KG1 (cell line): ENCODE measurements at regions not wholly inside any gene's neighbourhood (a gene's known extent, or its start where the extent isn't known, plus 50 kb on each side); places are given as distances from the start of the nearest gene placed in this dataset.
"Not testable (repeated sequence)": the region's sequence is repeated elsewhere in the genome, so short reads cannot be mapped to it uniquely, and the experiment has no call there.

Source experiments
- DNase-seq: peaks from one replicate; lab custom pipeline; 2025; lab: John Stamatoyannopoulos, UW

DNA sequence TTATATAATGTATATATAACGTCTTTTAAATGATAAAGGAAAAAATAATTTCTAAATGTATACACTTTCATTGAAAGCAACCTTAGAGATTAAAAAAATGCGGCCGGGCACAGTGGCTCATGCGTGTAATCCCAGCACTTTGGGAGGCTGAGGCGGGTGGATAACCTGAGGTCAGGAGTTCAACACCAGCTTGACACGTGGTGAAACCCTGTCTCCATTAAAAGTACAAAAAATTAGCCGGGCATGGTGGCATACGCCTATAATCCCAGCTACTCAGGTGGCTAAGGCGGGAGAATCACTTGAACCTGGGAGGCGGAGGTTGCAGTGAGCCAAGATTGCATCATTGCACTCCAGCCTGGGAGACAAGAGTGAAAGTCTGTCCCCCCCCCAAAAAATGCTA lies 303.7 kb upstream of the ZC3H15 start:
- not testable (repeated sequence) for DNase-seq

DNA sequence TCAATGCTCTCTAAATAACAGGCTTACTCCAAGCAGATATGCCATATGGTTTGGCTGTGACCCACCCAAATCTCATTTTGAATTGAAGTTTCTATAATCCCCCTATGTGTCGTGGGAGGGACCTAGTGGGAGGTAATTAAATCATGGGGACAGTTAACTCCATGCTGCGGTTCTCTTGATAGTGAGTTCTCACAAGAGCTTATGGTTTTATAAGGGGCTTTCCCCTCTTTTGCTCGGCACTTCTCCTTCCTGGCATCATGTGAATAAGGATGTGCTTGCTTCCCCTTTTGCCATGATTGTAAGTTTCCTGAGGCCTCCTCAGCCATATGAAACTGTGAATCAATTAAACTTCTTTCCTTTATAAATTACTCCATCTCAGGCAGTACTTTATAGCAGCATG lies 302.7 kb upstream of the ZC3H15 start:
- no peak for DNase-seq

DNA sequence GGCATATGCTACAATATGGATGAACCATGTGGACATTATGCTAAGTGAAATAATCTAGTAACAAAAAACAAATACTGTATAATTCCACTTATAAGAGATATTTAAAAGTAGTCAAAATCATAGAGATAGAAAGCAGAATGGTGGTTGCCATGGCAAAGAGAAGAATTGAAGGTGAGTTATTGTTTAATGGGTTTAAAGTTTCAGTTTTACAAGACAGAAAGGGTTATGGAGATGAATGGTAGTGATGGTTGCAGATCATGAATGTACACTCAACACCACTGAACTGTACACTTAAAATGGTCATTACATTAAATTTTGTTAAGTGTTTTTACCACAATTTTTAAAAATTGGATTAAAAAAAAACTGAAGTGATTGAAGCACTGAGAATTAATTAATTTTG lies 298.2 kb upstream of the ZC3H15 start:
- no peak for DNase-seq

DNA sequence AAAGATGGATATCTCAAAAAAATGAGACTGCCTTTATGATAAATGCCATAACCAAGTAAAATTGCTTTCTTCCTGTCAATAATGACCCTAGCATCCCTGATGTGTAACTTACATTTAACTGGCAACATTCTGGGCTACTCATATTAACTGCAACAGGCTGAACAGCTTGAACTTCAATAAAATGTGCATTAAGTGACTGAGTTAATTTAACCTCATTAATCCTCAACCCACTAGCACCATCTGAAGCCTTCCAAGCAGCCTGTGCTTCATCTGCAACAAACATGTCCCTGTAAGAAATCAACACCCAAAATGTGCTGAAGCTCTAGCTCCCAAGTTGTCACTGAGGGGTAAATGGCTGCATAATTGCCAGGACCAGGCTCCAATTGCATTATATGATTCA lies 296.2 kb upstream of the ZC3H15 start:
- DNase-seq, result no peak

DNA sequence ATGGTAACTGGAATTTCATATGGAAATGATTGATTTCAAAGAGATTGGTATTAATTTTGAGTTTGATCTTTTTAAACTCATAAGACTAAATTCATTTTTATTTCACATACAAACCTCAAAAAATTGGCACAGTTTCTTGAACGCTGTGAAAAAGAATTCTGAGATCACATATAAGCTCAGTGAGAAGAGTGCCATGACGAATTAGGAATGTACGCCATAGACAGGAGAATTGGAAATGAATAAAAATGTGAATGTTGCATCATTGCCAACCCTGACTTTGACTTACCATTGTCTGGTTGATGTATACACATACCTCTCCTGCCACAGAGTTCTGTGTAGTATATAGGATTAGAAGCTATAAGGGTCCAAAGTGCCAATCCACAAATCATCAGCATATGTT lies 290.4 kb upstream of the ZC3H15 start:
- DNase-seq, result no peak

DNA sequence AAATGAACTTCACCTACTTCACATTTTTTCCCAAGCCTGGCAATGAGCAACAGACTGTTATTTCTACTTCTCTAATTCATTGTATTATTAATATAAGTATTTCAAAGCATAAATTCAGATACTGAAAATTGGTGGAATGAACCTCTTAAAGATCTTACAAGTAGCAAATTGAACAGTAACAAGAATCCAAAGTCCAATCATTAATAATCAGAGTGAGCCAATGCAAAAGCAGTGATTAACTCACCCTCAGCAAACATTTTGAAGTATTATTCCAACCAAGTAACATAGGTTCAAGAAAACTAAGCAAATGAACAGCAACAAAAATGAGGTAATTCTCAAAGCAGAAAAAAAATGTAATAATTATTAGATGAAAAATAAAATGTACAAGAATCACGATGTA lies 288.1 kb upstream of the ZC3H15 start:
- no peak for DNase-seq

DNA sequence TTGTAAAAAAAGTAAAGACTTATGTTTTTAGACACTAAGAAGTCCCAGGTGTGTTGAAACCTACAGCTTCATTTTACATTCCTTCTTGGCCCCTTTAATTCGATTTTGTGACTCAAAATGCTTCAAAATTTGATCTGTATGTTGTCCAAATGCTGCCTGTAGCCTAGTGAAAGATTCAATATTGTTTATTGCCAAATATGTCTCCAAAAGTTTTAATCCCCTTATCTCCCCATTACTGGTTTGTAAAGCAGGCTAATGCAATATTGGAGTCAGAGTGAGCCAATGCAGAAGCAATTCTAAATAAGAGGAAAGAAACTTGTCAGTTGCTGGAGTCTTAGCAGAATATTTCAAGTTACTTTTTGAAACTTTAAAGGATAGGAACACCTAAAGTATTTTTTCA lies 287.0 kb upstream of the ZC3H15 start:
- no peak for DNase-seq

DNA sequence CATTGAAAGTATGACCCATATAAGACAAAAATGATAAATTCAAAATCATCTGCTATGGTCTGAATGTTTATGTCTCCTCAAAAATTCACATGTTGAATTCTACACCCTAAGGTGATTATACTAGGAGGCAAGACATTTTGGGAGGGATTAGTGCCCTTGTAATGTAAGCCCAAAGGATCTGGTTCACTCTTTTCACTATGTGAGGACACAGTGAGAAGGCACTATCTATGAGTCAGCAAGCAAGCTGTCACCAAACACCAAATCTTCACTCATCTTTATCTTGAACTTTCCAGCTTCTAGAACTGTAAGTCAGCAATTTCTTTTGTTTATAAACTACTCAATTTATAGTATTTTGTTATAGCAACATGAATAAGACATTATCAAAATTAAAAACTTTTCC lies 284.7 kb upstream of the ZC3H15 start:
- DNase-seq, result no peak

DNA sequence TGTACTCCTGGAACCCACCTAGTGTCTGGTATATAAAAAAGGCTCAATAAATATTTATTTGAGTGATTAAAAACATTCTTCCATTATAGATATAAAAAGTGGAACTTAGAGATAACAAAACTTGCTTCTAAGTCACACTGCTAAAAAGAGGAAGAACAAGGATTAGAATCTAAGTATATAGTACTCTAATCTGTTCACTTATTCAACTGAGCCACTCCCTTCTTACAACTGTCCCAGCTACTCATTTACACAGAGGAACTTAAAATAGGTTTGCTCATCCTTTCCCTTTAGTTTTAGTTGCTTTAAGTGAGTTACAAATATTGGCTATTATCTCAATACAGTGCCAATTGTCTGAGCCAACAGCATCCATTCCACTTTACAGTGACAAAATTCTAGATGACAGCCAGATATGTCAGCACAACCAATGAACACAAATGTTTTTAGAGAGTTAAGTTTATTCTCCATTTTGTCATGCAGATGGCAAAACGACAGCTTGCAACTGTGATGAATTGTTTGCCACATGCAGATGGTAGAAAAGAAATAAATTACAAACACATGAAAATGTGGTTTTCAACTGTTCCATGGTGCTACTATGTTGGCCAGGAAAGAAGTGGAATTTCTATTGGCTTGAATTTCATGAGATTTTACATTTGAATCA lies 280.7 kb upstream of the ZC3H15 start:
- DNase-seq, result no peak

DNA sequence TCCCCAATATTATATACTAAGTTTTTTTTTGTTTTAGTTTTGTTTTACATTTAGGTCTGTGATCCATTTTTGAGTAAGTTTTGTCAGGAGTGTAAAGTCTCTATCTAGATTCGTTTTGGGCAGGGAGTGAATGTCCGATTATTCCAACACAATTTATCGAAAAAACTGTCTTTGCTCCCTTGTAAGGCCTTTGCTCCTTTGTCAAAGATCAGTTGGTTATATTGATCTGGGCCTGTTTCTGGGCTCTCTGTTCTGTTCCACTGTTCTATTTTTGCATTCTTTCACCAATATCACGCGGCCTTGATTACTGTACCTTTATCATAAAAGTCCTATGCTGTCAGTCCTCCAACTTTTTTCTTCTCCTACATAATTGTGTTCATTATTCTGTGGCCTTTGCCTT lies 276.5 kb upstream of the ZC3H15 start:
- no peak for DNase-seq

DNA sequence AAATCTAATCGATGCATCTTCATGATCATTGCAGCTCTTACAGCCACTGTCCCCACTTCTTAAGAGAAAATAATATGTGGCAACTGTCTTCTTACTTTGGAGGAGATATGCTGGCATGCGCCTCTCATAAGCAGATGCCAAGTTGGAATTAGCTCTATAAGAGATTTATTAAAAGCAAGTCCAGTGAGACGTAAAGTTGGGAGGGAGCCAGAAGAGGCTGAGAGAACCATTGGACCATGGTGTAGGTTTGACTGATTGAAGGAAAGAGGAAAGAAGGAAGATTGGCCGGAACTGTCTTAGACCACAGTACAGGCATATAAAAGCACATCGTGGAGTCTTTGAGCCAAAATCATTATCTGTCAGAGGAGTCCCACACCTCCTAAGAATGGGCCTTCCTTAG lies 265.7 kb upstream of the ZC3H15 start:
- DNase-seq, result no peak

DNA sequence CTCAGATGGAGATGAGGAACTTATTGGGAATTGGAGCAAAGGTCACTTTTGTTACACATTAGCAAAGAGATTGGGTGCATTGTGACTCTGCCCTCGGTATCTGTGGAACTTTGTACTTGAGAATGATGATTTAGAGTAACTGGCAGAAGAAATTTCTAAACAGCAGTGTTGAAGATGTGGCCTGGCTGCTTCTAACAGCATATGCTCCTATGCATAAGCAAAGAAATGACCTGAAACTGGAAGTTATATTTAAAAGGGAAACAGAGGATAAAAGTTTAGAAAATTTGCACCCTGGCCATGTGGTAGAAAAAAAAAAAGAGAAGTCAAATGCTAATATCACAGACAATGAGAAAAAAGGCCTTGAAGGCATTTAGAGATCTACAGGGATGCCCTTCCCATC lies 256.8 kb upstream of the ZC3H15 start:
- no peak for DNase-seq

DNA sequence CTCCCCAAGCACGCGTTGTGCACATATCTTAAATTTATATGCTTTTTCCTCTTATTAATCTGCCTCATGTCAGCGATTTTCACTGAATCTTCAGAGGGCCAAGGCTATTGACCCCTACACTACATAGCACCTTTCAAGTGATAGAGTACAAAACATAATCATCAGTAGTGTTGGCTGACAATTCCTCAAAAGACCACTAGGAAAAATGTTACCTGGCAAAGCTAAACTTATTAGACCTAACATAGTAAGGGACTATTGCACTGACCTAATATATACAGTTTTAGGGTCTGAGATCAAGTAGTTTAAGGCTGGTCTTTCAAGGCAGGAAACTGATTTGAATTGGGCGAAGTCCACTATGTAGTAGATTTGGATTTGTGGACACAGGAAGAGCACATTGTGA lies 244.2 kb upstream of the ZC3H15 start:
- no peak for DNase-seq

DNA sequence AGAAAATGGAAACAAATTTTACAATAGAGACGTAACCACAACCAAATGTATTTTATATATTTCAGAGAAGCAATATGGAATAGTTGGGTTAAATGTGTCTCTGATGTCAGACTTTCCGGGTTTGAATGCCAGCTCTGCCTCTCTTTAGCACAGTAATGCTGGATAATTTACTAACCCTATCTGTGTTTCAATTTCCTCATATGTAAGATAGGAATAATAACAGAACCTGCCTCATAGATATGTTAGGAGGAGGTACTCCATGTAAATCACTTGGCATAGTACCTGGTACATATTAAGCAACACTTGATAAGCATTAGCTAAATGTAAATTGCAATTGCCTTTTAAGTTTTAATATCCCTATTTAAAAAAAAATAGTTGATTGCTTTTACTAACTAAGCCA lies 231.3 kb upstream of the ZC3H15 start:
- no peak for DNase-seq

DNA sequence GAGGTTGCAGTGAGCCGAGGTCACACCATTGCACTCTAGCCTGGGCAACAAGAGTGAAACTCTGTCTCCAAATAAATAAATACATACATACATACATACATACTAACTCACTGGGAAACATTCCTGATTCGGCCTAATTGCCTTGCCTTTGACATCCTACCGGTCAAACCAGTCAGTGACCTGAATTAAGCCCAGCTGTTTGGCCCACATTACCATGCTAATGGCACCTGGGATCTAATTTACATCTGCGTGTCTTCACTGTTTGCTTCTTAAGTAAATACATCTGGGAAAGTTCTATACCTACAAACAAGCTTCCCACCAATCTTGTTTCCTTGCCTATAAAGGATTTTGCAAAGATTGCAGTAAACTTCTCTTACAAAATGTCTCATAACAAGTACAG lies 230.2 kb upstream of the ZC3H15 start:
- DNase-seq, result no peak

DNA sequence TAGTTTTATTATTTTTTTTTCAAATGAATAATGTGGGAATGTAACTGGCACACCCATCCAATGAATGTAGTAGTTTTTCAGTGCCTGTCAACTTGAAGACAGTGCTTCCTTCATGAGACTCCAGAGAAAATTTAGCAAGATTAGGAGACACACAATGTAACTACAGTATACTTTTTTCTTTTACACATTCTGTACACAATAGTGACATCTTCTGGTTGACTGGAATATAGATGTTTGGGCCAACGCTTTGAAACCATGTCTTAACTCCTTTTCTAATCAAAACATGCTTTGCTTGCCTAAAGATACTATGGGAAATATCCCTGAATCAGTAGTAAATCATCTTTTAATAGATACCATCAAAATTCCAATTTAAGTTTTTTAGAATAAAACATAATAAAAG lies 229.5 kb upstream of the ZC3H15 start:
- peak; percentile 21 for DNase-seq

DNA sequence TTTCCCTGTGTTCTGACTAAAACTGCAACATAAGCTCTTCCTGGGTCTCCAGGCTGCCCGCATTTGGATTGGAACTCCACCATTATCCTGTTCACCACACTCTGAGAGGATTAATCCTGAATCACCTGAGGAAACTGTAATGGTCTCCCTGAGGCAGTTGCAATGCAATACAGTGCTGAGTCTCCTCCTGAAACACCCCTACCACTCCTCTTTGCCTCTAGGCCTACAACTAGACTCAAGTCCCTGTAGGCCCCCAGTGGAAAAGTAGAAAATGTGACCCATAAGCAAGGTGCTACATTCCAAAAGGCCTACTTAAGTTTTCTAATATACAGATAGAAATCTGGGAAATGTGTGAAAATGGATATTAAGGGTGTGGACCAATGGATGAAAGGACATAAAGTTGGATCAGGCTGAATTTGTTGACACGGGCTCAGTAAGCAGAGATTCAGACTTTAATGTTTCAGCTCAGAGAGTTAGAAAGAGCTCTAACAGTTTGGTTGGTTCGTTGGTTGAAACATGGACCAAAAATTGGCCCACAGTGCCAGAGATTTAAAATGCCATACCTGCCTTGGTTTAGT lies 222.3 kb upstream of the ZC3H15 start:
- no peak for DNase-seq

DNA sequence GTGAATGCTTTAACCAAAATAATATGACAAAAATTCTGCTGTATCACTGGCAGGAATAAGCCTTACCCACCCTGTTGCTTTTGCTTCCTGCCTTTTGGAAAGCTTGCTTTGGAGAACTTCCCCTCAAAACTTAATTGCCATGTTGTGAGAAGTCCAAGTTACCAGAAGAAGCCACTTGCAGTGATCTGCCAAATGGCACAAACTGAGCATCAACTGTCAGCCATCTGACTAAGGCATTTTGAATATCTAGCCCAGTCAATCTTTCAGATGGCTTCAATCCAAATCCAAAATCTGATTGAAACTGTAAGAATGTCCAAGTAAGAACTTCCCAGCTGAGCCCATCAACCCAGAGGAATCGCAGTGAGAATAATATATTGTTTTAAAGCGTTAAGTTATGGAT lies 216.5 kb upstream of the ZC3H15 start:
- DNase-seq, result no peak

DNA sequence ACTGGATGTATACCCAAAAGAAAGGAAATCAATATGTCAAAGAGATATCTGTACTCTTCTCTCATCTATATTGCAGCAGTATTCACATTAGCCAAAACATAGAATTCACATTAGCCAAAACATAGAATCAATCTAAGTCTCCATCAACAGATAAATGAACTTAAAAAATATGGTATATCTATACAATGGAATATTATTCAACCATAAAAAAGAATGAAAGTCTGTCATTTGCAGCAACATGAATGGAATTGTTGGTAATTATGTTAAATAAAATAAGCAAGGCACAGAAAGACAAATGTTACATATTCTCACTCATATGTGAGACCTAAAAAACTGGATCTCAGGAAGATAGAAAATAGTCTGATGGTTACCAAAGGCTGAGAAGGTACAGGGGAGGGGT lies 212.1 kb upstream of the ZC3H15 start:
- no peak for DNase-seq

DNA sequence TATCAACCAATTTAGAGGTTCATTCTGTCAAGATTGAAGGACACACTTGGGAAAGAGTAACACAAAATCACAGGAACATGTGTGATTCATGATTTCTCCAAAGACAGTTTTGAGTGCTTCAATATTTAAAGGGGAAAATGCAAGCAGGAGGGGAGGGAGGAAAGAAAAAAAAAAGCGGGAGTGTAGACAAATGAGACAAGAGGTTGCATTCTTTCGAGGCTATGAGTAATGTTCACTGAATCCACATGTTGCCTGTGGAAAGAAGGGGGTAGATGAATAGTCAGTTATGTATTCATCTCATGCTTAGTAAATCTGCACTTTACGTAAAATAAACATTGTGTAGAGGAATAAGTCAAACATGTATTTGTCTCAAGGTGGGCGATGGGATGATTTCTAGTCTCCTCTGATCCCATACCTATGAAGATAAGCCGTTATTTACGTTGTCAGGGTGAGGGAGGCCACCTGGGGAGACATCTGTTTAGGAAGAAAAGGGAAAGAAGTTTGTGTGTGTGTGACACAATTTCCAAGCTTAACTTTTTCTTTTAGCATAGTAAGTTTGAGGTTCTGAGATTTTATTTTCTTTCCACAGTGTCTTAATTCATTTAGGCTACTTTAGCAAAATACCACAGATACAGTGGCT lies 211.0 kb upstream of the ZC3H15 start:
- no peak for DNase-seq

DNA sequence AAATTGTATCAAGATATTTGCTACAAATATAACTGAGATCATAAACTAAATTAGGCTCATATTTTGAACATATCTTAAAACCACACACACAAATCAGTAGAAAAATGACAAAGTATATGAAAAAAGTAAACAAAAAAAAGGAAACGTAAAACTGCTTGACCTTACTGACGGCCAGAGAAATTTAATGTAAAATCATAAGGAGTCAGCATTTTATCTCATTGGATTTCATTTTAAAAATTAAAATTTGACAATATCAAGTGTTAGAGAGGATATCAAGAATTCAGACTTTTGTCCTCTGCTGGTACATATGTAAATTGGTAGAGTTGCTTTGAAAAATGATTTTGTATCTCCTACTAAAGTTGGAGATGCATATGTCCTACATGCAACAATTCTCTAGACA lies 209.2 kb upstream of the ZC3H15 start:
- no peak for DNase-seq

DNA sequence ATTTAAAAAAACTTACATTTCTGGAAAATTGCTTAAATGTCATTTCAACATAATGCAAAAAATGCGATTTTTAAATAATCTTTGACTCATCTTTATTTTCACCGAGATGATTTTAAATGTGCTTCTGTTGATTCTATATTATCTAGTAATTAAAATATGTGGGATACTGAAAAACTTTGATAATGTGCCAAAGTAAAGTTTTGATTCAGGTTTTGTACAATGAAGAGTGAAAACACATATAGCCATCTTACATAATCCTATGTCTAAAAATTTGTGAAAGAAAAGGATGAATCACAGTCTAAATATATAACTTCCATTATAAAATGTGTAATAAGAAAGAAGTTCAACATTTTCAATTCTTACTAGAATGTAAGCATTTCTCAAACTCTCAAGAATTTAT lies 204.3 kb upstream of the ZC3H15 start:
- DNase-seq, result no peak

DNA sequence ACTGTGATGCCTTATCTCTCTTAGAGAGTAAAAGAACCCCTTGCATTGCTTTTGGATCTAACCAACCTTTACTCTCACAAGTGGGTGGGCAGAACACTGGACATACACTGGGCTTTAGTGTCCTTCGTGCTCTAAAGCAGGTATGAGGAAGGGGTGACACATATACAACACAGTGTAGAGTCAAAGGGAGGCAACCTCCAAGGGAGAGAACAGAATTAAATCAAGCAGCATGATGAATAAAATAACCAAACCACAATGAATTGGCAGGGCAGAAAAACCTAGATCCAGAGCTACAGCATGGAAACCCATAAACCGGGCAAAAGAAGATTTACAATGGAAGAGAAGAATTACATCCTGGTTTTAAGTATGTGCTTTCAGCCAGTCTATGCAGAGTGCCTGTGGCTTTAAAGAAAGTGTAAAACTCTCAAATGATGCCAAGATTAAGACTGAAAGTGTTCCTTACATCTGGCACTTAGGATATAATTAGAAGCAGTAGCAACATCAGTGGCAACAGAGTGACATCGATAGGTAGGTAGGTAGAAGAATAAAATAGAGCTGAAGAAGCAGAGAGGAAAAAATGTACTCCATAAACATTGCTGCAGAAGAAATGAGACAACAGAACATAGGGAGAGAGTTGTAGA lies 191.7 kb upstream of the ZC3H15 start:
- no peak for DNase-seq

DNA sequence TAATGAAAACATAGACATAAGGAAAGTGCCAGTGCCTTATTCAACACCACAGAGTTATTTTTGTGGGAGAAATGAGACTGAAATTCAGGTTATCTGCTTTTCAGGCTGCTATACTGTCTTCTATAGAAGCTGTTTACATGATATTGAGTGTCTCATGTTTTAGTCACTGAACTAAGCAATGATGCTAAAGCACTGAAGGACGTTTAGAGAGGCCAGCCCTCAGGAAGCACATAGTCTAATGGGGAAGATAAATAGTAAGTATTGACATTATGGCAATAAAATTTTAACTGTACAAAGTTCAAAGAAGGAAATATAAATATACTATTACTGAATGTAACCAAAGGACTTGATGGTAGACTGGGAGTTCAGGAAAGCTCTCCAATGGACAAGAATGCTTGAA lies 186.4 kb upstream of the ZC3H15 start:
- no peak for DNase-seq
